Type B pancreatic cell (in vitro differentiated cells): ENCODE measurements at regions not wholly inside any gene's neighbourhood (a gene's known extent, or its start where the extent isn't known, plus 50 kb on each side); places are given as distances from the start of the nearest gene placed in this dataset.
A peak's percentile ranks its signal among the peaks of the same experiment; 100 is the strongest.

Experiments
- DNase-seq: peaks from one replicate; pipeline ENCODE4 v3.0.0; 2021; ENCODE audit warnings: mixed read lengths; ENCODE audit not compliant: unreplicated experiment; ENCODE audit errors: extremely low spot score
- H3K27ac Mint-ChIP-seq: 2 replicates; pipeline ENCODE4 v1.8.0; 2021; ENCODE audit warnings: mild to moderate bottlenecking, mixed read lengths
- H3K27me3 Mint-ChIP-seq: 2 replicates; pipeline ENCODE4 v1.8.0; 2021; ENCODE audit warnings: mixed read lengths
- H3K36me3 Mint-ChIP-seq: 2 replicates; pipeline ENCODE4 v1.8.0; 2021; ENCODE audit warnings: mixed read lengths
- H3K4me1 Mint-ChIP-seq: one replicate; pipeline ENCODE4 v1.8.0; 2021; ENCODE audit warnings: mixed read lengths; ENCODE audit not compliant: unreplicated experiment
- H3K4me3 Mint-ChIP-seq: 2 replicates; pipeline ENCODE4 v1.8.0; 2021; ENCODE audit warnings: mild to moderate bottlenecking, mixed read lengths
- H3K9me3 Mint-ChIP-seq: 2 replicates; pipeline ENCODE4 v1.8.0; 2021; ENCODE audit warnings: mixed read lengths
- CTCF ChIP-seq: fragments of 200-600 bp; sonication (generic); conservative IDR thresholded peaks from 2 replicates; pipeline ENCODE4 v1.5.0; 2021; ENCODE audit warnings: antibody characterized with exemption, mild to moderate bottlenecking
- microRNA-seq: library from miRNA; unstranded; fragments of <30 nt; microRNA quantifications from one replicate; pipeline ENCODE4, GENCODE V29; 2020

- H3K4me3 Mint-ChIP-seq, result no peak overlapping the region
- no peaks in the 10 kb centered on the region for H3K9me3 Mint-ChIP-seq
- H3K36me3 Mint-ChIP-seq, result no peaks in the 10 kb centered on the region
- no peak for DNase-seq
- H3K4me1 Mint-ChIP-seq, result peaks cover 4% of the 10 kb centered on the region
- no peak for TF ChIP-seq CTCF
- H3K27me3 Mint-ChIP-seq, result no peaks in the 10 kb centered on the region
- no peak overlapping the region for H3K27ac Mint-ChIP-seq
Measured at GRCh38 chr4:20640989-20641388, 59.3 kb upstream of the PACRGL start.

- no peaks in the 10 kb centered on the region for H3K9me3 Mint-ChIP-seq
- no peak overlapping the region for H3K4me3 Mint-ChIP-seq
- H3K4me1 Mint-ChIP-seq, result peaks cover 4% of the 10 kb centered on the region
- peaks cover 4% of the 10 kb centered on the region for H3K27me3 Mint-ChIP-seq
- no peak for TF ChIP-seq CTCF
- no peak overlapping the region for H3K27ac Mint-ChIP-seq
- no peaks in the 10 kb centered on the region for H3K36me3 Mint-ChIP-seq
- no peak for DNase-seq
Measured at GRCh38 chr4:20641976-20642375, 58.3 kb upstream of the PACRGL start.

GRCh38 chr4:20643631-20644030, 56.6 kb upstream of the PACRGL start:
- no peak for TF ChIP-seq CTCF
- Mint-ChIP-seq H3K4me3 (no peak overlapping the region), H3K4me1 (peaks cover 6% of the 10 kb centered on the region), H3K36me3 (no peaks in the 10 kb centered on the region), H3K27me3 (peaks cover 6% of the 10 kb centered on the region), H3K9me3 (peaks cover 4% of the 10 kb centered on the region), H3K27ac (no peak overlapping the region)
- no peak for DNase-seq

GRCh38 chr4:20645236-20645635, 55.0 kb upstream of the PACRGL start:
- Mint-ChIP-seq H3K4me3 (no peak overlapping the region), H3K27me3 (peaks cover 10% of the 10 kb centered on the region), H3K27ac (no peak overlapping the region), H3K9me3 (peaks cover 11% of the 10 kb centered on the region), H3K36me3 (no peaks in the 10 kb centered on the region), H3K4me1 (peaks cover 9% of the 10 kb centered on the region)
- DNase-seq, result no peak
- no peak for TF ChIP-seq CTCF

GRCh38 chr4:20646287-20646686, 54.0 kb upstream of the PACRGL start:
- Mint-ChIP-seq H3K27ac (no peak overlapping the region), H3K36me3 (no peaks in the 10 kb centered on the region)

More at GRCh38 chr4:20646287-20646686, 54.0 kb upstream of the PACRGL start:
- no peak overlapping the region for H3K4me3 Mint-ChIP-seq
- DNase-seq, result no peak
- H3K4me1 Mint-ChIP-seq, result peaks cover 9% of the 10 kb centered on the region
- H3K27me3 Mint-ChIP-seq, result peaks cover 10% of the 10 kb centered on the region
- peaks cover 11% of the 10 kb centered on the region for H3K9me3 Mint-ChIP-seq
- TF ChIP-seq CTCF, result no peak

Small RNAs in the stretch of these regions (microRNA-seq; reads per million reads assigned to microRNA genes)
- gene MIR218-1, result 4.4 reads per million, percentile 16 among the genes with 10 or more reads in this experiment
